Tibial nerve (tissue), 4 donors: ENCODE measurements at regions not wholly inside any gene's neighbourhood (a gene's known extent, or its start where the extent isn't known, plus 50 kb on each side); places are given as distances from the start of the nearest gene placed in this dataset.

Source experiments
- CTCF ChIP-seq, 5 experiments: fragments of 200-600 bp in 3 of 5; fragments of 450-650 bp in 2 of 5; sonication (generic) in 3 of 5; IDR thresholded peaks; one replicate each; pipeline ENCODE4 v1.5.1; 2016 to 2019; ENCODE audit warnings: antibody characterized with exemption in 5 of 5, mild to moderate bottlenecking in 3 of 5, moderate library complexity in 2 of 5
- EP300 ChIP-seq, 2 donors: sonication (generic); formaldehyde crosslinking; IDR thresholded peaks; one replicate each; pipeline ENCODE4 v1.6.1; 2017; ENCODE audit warnings: antibody characterized with exemption in 2 of 2, mild to moderate bottlenecking in 1 of 2
- POLR2A ChIP-seq, 2 donors: fragments of 450-650 bp; IDR thresholded peaks; one replicate each; pipeline ENCODE4 v1.6.1; 2017; ENCODE audit warnings: antibody characterized with exemption in 2 of 2, mild to moderate bottlenecking in 2 of 2, moderate library complexity in 2 of 2

GRCh38 chr1:218896202-218896601, 277.5 kb upstream of the LYPLAL1 start:
- TF ChIP-seq CTCF (IDR thresholded peaks at IDR 0.05) (no peak), EP300 (IDR thresholded peaks at IDR 0.05) (no peak), POLR2A (IDR thresholded peaks at IDR 0.05) (no peak)
